Neuronal stem cell (in vitro differentiated cells): ENCODE measurements at regions not wholly inside any gene's neighbourhood (a gene's known extent, or its start where the extent isn't known, plus 50 kb on each side); places are given as distances from the start of the nearest gene placed in this dataset.

Source experiments
- DNase-seq: peaks from one replicate; pipeline ENCODE4 v3.0.0-alpha.2; 2013; ENCODE audit warnings: low spot score
- H2AFZ ChIP-seq: one replicate; pipeline ENCODE4 v1.6.1; 2013; ENCODE audit warnings: mild to moderate bottlenecking, low read length, inconsistent platforms
- H2AK5ac ChIP-seq: 2 replicates; pipeline ENCODE4 v1.6.1; 2013; ENCODE audit warnings: low read depth, mild to moderate bottlenecking, inconsistent platforms, low read length, moderate library complexity, mixed read lengths
- H2BK120ac ChIP-seq: 2 replicates; pipeline ENCODE4 v1.6.1; 2013; ENCODE audit warnings: low read depth, mild to moderate bottlenecking, inconsistent platforms, low read length, moderate library complexity, mixed read lengths
- H2BK12ac ChIP-seq: one replicate; pipeline ENCODE4 v1.6.1; 2013; ENCODE audit warnings: low read length, inconsistent platforms
- H2BK15ac ChIP-seq: 2 replicates; pipeline ENCODE4 v1.6.1; 2013; ENCODE audit warnings: mild to moderate bottlenecking, low read length, inconsistent platforms, mixed read lengths
- H2BK5ac ChIP-seq: one replicate; pipeline ENCODE4 v1.6.1; 2013; ENCODE audit warnings: inconsistent platforms, mild to moderate bottlenecking, low read length, moderate library complexity
- H3K14ac ChIP-seq: one replicate; pipeline ENCODE4 v1.6.1; 2013; ENCODE audit warnings: low read length, inconsistent platforms
- H3K18ac ChIP-seq: 2 replicates; pipeline ENCODE4 v1.6.1; 2013; ENCODE audit warnings: low read length, inconsistent platforms
- H3K23ac ChIP-seq: 2 replicates; pipeline ENCODE4 v1.6.1; 2013; ENCODE audit warnings: low read depth, mild to moderate bottlenecking, mixed read lengths, low read length, inconsistent platforms; ENCODE audit not compliant: poor library complexity
- H3K27ac ChIP-seq: replicated peaks from 3 replicates; pipeline ENCODE4 v1.5.1; 2013; ENCODE audit warnings: low read length, inconsistent platforms
- H3K27me3 ChIP-seq, 3 experiments: 2 replicates each; pipeline ENCODE4 v1.6.1; 2013; ENCODE audit warnings: low read length in 3 of 3, mild to moderate bottlenecking in 2 of 3, inconsistent platforms in 1 of 3, low read depth in 1 of 3, mixed read lengths in 1 of 3, moderate library complexity in 1 of 3; ENCODE audit not compliant: control insufficient read depth in 3 of 3, insufficient read depth in 3 of 3
- H3K36me3 ChIP-seq, 2 donors: replicated peaks in 1 of 2; 2 replicates each; pipeline ENCODE4 v1.6.1; 2013; ENCODE audit warnings: low read length in 2 of 2; ENCODE audit not compliant: control insufficient read depth in 2 of 2, insufficient read depth in 2 of 2
- H3K4ac ChIP-seq: 2 replicates; pipeline ENCODE4 v1.6.1; 2013; ENCODE audit warnings: inconsistent platforms, mild to moderate bottlenecking, low read length, moderate library complexity
- H3K4me1 ChIP-seq, 2 donors: 1 replicate in 1 of 2; 2 replicates in 1 of 2; pipeline ENCODE4 v1.6.1; 2013; ENCODE audit warnings: low read length in 2 of 2, low read depth in 1 of 2; ENCODE audit not compliant: control insufficient read depth in 2 of 2, insufficient read depth in 1 of 2
- H3K4me2 ChIP-seq: one replicate; pipeline ENCODE4 v1.6.1; 2013; ENCODE audit warnings: mild to moderate bottlenecking, low read length, inconsistent platforms; ENCODE audit not compliant: insufficient read depth, poor library complexity, severe bottlenecking
- H3K4me3 ChIP-seq, 2 donors: 2 replicates each; pipeline ENCODE4 v1.5.1; 2013; ENCODE audit warnings: low read length in 2 of 2, mild to moderate bottlenecking in 2 of 2, inconsistent platforms in 1 of 2, moderate library complexity in 1 of 2
- H3K79me1 ChIP-seq: one replicate; pipeline ENCODE4 v1.6.1; 2013; ENCODE audit warnings: low read depth, mild to moderate bottlenecking, inconsistent platforms, low read length, moderate library complexity
- H3K9ac ChIP-seq: one replicate; pipeline ENCODE4 v1.6.1; 2013; ENCODE audit warnings: mild to moderate bottlenecking, low read depth, low read length, inconsistent platforms; ENCODE audit not compliant: poor library complexity
- H3K9me3 ChIP-seq, 2 donors: replicated peaks in 1 of 2; 2 replicates each; pipeline versions ENCODE3 to v1.6.1; 2013; ENCODE audit warnings: low read length in 2 of 2, mild to moderate bottlenecking in 2 of 2, inconsistent platforms in 1 of 2, low read depth in 1 of 2, mixed read lengths in 1 of 2, moderate library complexity in 1 of 2; ENCODE audit not compliant: control insufficient read depth in 2 of 2, insufficient read depth in 1 of 2
- H4K8ac ChIP-seq: one replicate; pipeline ENCODE4 v1.6.1; 2013; ENCODE audit warnings: low read depth, mild to moderate bottlenecking, inconsistent platforms, low read length, moderate library complexity
- H4K91ac ChIP-seq: one replicate; pipeline ENCODE4 v1.6.1; 2013; ENCODE audit warnings: low read length, low read depth, mild to moderate bottlenecking, inconsistent platforms; ENCODE audit not compliant: poor library complexity
- WGBS, 2 donors: extraction: QIAGEN DNeasy Blood & Tissue Kit; methylation state at CpG; one replicate each; pipeline ENCODE4 v1.1.7; 2013; ENCODE audit warnings: missing lambda C conversion rate in 2 of 2, mixed read lengths in 1 of 2; ENCODE audit not compliant: insufficient read length in 2 of 2, insufficient replicate concordance in 1 of 2; ENCODE audit errors: extremely low coverage in 2 of 2; 5-methylcytosine and 5-hydroxymethylcytosine counted together

DNA sequence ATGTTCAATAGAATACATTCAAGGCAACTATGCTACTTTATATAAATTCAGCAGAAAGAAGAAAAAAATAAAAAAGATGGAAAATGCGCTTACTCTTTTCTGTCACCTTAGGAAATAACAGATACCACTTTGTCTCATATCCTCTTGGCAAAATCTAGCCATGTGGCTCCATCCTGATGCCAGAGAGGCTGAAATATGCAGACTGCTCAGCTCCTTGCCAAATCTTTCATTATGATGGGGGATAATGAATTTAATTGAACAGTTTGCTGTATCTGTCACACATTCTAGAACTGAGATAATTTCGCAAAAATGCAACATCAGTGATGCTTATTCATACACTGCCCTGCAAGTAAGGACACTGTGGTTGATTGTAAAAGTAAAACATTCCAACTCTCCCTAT, 1081.5 kb downstream of the PLOD2 start:
- Histone ChIP-seq H3K79me1 (no peaks in the 10 kb centered on the region), H3K9ac (no peak overlapping the region), H3K4me1 (no peaks in the 10 kb centered on the region), H3K27ac (no peak overlapping the region), H3K4me2 (no peak overlapping the region), H3K4ac (no peak overlapping the region), H3K27me3 (no peaks in the 10 kb centered on the region), H3K4me3 (no peak overlapping the region), H3K14ac (no peak overlapping the region), H4K8ac (no peak overlapping the region), H2BK15ac (no peak overlapping the region), H3K18ac (no peak overlapping the region), H2BK120ac (no peak overlapping the region), H3K23ac (no peak overlapping the region), H2BK12ac (no peak overlapping the region), H4K91ac (no peak overlapping the region), H3K36me3 (no peaks in the 10 kb centered on the region), H2AK5ac (no peak overlapping the region), H2BK5ac (no peak overlapping the region), H3K9me3 (no peaks in the 10 kb centered on the region), H2AFZ (no peak overlapping the region)
- no CpG with 5 or more reads among the region's 2 CpGs for WGBS, 2 donors
- no peak for DNase-seq

DNA sequence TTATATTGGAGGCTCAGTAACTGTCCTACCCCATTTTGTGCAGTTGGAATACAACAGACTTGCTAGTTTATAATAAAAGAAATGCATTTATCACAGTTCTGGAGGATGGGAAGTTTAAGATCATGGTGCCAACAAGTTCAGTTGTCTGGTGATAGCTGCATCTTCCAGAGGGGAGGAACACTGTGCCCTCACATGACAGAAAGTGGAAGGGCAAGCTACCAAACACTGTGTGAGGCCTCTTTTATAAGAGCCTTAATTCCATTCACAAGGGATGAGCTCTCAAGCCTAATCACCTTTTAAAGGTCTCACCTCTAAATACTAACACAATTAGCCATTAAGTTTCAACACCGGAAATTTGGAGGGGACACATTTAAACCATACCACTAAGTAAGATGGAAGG, 1073.9 kb downstream of the PLOD2 start:
- Histone ChIP-seq H3K36me3 (no peaks in the 10 kb centered on the region), H3K27me3 (no peaks in the 10 kb centered on the region), H3K9me3 (no peaks in the 10 kb centered on the region), H2BK5ac (no peak overlapping the region), H3K4me1 (no peaks in the 10 kb centered on the region), H2AK5ac (no peak overlapping the region), H3K79me1 (no peaks in the 10 kb centered on the region), H3K14ac (no peak overlapping the region), H2BK120ac (no peak overlapping the region), H3K4me3 (no peak overlapping the region), H3K18ac (no peak overlapping the region), H3K4ac (no peak overlapping the region), H3K23ac (no peak overlapping the region), H3K9ac (no peak overlapping the region), H4K91ac (no peak overlapping the region), H4K8ac (no peak overlapping the region), H2BK15ac (no peak overlapping the region), H2BK12ac (no peak overlapping the region), H3K27ac (no peak overlapping the region), H3K4me2 (no peak overlapping the region), H2AFZ (no peak overlapping the region)
- no peak for DNase-seq
- no CpG with 5 or more reads among the region's 1 CpG for whole genome bisulfite sequencing, 2 donors

DNA sequence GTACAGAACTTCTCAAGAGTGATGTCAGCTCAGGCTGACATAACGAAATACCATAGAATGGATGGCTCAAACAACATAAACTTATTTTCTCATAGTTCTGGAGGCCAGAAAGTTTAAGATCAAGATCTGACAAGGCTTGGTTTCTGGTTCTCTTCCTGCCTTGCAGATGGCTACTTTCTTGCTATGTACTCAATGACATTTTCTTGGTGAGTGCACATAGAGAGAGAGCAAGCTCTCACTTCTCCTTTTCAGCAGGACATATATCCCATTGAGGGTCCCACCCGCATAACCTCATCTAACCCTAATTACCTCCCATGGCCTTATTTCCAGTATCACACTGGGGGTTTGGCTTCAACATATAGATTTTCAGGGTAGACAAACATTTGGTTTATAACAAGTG, 1072.1 kb downstream of the PLOD2 start:
- Histone ChIP-seq H3K27me3 (no peaks in the 10 kb centered on the region), H2BK12ac (no peak overlapping the region), H3K27ac (no peak overlapping the region), H2AFZ (no peak overlapping the region), H3K79me1 (no peaks in the 10 kb centered on the region), H3K4ac (no peak overlapping the region), H3K18ac (no peak overlapping the region), H4K8ac (no peak overlapping the region), H3K4me2 (no peak overlapping the region), H4K91ac (no peak overlapping the region), H2BK5ac (no peak overlapping the region), H3K4me3 (no peak overlapping the region), H3K9ac (no peak overlapping the region), H3K14ac (no peak overlapping the region), H3K23ac (no peak overlapping the region), H2BK120ac (no peak overlapping the region), H3K36me3 (no peaks in the 10 kb centered on the region), H2BK15ac (no peak overlapping the region), H3K9me3 (no peaks in the 10 kb centered on the region), H3K4me1 (no peaks in the 10 kb centered on the region), H2AK5ac (no peak overlapping the region)
- WGBS, 2 donors = no CpG with 5 or more reads among the region's 2 CpGs
- DNase-seq = no peak

DNA sequence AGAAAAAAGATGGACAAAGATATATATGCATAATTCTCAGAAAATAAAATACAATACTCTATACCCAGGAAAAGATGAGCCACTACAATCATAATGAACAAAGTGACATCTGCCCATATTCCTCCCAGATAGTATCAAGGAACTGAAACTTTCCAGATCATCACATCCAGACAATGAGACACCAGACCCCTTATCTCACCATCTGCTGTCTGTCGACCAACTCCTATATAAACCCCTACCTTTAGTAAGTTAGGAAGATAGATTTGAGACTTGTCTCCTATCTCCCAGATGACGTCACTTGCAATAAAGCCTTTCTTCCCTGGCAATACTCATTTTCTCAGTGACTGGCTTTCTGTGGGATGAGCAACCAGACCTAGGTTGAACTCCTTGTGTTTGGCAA, 1071.6 kb downstream of the PLOD2 start:
- Histone ChIP-seq H2BK15ac (no peak overlapping the region), H2BK5ac (no peak overlapping the region), H2BK12ac (no peak overlapping the region), H2AFZ (no peak overlapping the region), H3K14ac (no peak overlapping the region), H3K9ac (no peak overlapping the region), H3K4me1 (no peaks in the 10 kb centered on the region), H3K18ac (no peak overlapping the region), H3K23ac (no peak overlapping the region), H3K4me3 (no peak overlapping the region), H2BK120ac (no peak overlapping the region), H3K79me1 (no peaks in the 10 kb centered on the region), H3K4ac (no peak overlapping the region), H3K27ac (no peak overlapping the region), H3K27me3 (no peaks in the 10 kb centered on the region), H4K8ac (no peak overlapping the region), H3K9me3 (no peaks in the 10 kb centered on the region), H4K91ac (no peak overlapping the region), H3K36me3 (no peaks in the 10 kb centered on the region), H3K4me2 (no peak overlapping the region), H2AK5ac (no peak overlapping the region)
- no peak for DNase-seq
- WGBS, 2 donors = no CpG with 5 or more reads among the region's 2 CpGs
